Body of pancreas (tissue), 4 donors: ENCODE measurements at regions not wholly inside any gene's neighbourhood (a gene's known extent, or its start where the extent isn't known, plus 50 kb on each side); places are given as distances from the start of the nearest gene placed in this dataset.

Experiments used
- CTCF ChIP-seq, 7 experiments: fragments of 450-650 bp in 4 of 7; fragments of 200-600 bp in 3 of 7; sonication (generic) in 3 of 7; IDR thresholded peaks; one replicate each; pipeline ENCODE4 v1.5.1; 2016 to 2019; ENCODE audit warnings: antibody characterized with exemption in 7 of 7
- POLR2A ChIP-seq, 3 donors: fragments of 450-650 bp; IDR thresholded peaks; one replicate each; pipeline ENCODE4 v1.6.1; 2016; ENCODE audit warnings: antibody characterized with exemption in 3 of 3, mild to moderate bottlenecking in 2 of 3

DNA sequence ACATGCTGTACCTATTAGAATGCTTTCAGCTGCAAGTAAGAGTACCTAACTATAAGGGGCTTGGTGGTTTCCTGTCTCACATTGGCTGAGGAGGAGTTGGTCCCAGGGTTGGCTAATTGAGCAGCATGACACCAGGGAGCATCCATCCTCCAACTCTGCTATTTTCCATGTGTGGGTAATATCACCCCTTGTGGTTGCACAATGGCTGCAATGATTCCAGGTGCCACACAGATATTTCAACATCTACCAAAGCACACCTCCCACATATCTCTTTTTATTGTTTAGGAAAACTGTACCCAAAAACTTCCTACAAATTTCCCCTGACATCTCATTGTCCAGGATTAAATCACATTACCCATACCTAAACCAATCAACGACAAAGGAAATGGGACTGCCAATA lies 118.0 kb upstream of the EEA1 start:
- TF ChIP-seq CTCF (IDR thresholded peaks at IDR 0.05) = no peak
- no peak for TF ChIP-seq POLR2A (IDR thresholded peaks at IDR 0.05)
